ENCODE measurements at regions not wholly inside any gene's neighbourhood (a gene's known extent, or its start where the extent isn't known, plus 50 kb on each side); places are given as distances from the start of the nearest gene placed in this dataset.

GRCh38 chr10:44263771-44264170 is 121.1 kb downstream of the CXCL12 start:
- no peak overlapping the region for H3K4me3 ChIP-seq (ENCODE audit: low read depth in 1 of 2, low read length in 2 of 2)
- no peak overlapping the region for H3K9ac ChIP-seq (ENCODE audit: low read depth, low read length)
- H3K9me3 ChIP-seq (ENCODE audit: insufficient read depth, low read length, severe bottlenecking) = no peaks in the 10 kb centered on the region
- H3K36me3 ChIP-seq (ENCODE audit: insufficient read depth, low read length) = no peaks in the 10 kb centered on the region
- no peaks in the 10 kb centered on the region for H3K79me2 ChIP-seq (ENCODE audit: insufficient read depth, low read length)
- H3K4me1 ChIP-seq (ENCODE audit: insufficient read depth, low read length) = no peaks in the 10 kb centered on the region
- ATAC-seq (ENCODE audit: insufficient read depth, low read depth) = no peak
- H3K27me3 ChIP-seq (ENCODE audit: insufficient read depth, low read length, poor library complexity) = no peaks in the 10 kb centered on the region
- TF ChIP-seq EZH2 (IDR thresholded peaks at IDR 0.05; ENCODE audit: borderline replicate concordance, low read depth, low read length, severe bottlenecking) = no peak
- TF ChIP-seq CTCF (IDR thresholded peaks at IDR 0.05; ENCODE audit: borderline replicate concordance, extremely low read depth, low read length, poor library complexity, severe bottlenecking) = no peak
- H2AFZ ChIP-seq (ENCODE audit: low read depth, low read length) = no peak overlapping the region
- H4K20me1 ChIP-seq (ENCODE audit: insufficient read depth, low read length) = no peaks in the 10 kb centered on the region
- H3K4me2 ChIP-seq (ENCODE audit: insufficient read depth, low read length) = no peak overlapping the region
- DNase-seq = no peak
- no peak overlapping the region for H3K27ac ChIP-seq (ENCODE audit: low read length)

DNA sequence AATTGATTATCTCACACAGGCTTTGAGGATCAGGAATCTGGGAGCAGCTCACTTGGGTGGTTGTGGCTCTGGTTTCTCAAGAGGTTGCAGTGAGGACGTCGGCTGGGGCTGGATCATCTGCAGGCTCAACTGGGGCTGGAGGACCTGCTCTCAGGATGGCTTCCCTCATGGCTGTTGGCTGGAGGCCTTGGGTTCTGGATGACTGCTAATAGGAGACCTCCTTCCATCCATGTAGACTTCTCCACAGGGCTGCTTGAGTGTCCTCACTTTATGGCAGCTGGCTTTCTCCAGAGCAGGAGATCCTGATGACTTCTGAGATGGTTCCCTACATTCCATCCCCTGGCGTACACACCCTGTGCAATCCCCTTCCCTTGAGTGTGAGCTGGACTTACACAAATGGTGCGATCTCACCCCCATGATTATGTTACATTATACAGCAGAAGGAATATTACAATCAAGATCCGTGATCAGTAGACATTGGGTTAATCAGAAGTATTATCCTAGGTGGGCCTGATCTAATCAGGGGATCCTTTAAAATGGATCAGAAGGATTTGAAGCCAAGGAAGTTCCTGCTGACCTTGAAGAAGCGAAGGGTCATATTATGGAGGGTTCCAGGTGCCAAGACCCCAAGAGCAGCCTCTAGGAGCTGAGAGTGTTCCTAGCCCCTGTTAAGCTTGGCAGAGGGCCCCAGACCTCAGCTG is 122.2 kb downstream of the CXCL12 start:
- TF ChIP-seq CTCF (IDR thresholded peaks at IDR 0.05; ENCODE audit: borderline replicate concordance, extremely low read depth, low read length, poor library complexity, severe bottlenecking) (no peak), EZH2 (IDR thresholded peaks at IDR 0.05; ENCODE audit: borderline replicate concordance, low read depth, low read length, severe bottlenecking) (no peak)
- no peaks in the 10 kb centered on the region for H3K4me1 ChIP-seq (ENCODE audit: insufficient read depth, low read length)
- no peak overlapping the region for H3K4me2 ChIP-seq (ENCODE audit: insufficient read depth, low read length)
- no peak overlapping the region for H3K4me3 ChIP-seq (ENCODE audit: low read depth in 1 of 2, low read length in 2 of 2)
- ATAC-seq (ENCODE audit: insufficient read depth, low read depth) = no peak
- H3K27ac ChIP-seq (ENCODE audit: low read length) = no peak overlapping the region
- no peaks in the 10 kb centered on the region for H3K9me3 ChIP-seq (ENCODE audit: insufficient read depth, low read length, severe bottlenecking)
- no peak overlapping the region for H3K9ac ChIP-seq (ENCODE audit: low read depth, low read length)
- no peaks in the 10 kb centered on the region for H3K27me3 ChIP-seq (ENCODE audit: insufficient read depth, low read length, poor library complexity)
- no peaks in the 10 kb centered on the region for H4K20me1 ChIP-seq (ENCODE audit: insufficient read depth, low read length)
- no peaks in the 10 kb centered on the region for H3K79me2 ChIP-seq (ENCODE audit: insufficient read depth, low read length)
- no peak overlapping the region for H2AFZ ChIP-seq (ENCODE audit: low read depth, low read length)
- H3K36me3 ChIP-seq (ENCODE audit: insufficient read depth, low read length) = no peaks in the 10 kb centered on the region
- no peak for DNase-seq

- Histone ChIP-seq H3K27me3 (ENCODE audit: insufficient read depth, low read length, poor library complexity) (no peaks in the 10 kb centered on the region), H3K27ac (ENCODE audit: low read length) (no peak overlapping the region), H3K9me3 (ENCODE audit: insufficient read depth, low read length, severe bottlenecking) (no peaks in the 10 kb centered on the region), H3K79me2 (ENCODE audit: insufficient read depth, low read length) (no peaks in the 10 kb centered on the region), H3K4me2 (ENCODE audit: insufficient read depth, low read length) (no peak overlapping the region), H4K20me1 (ENCODE audit: insufficient read depth, low read length) (no peaks in the 10 kb centered on the region), H3K9ac (ENCODE audit: low read depth, low read length) (no peak overlapping the region), H3K4me1 (ENCODE audit: insufficient read depth, low read length) (no peaks in the 10 kb centered on the region), H2AFZ (ENCODE audit: low read depth, low read length) (no peak overlapping the region), H3K36me3 (ENCODE audit: insufficient read depth, low read length) (no peaks in the 10 kb centered on the region), H3K4me3 (ENCODE audit: low read depth in 1 of 2, low read length in 2 of 2) (no peak overlapping the region)
- TF ChIP-seq CTCF (IDR thresholded peaks at IDR 0.05; ENCODE audit: borderline replicate concordance, extremely low read depth, low read length, poor library complexity, severe bottlenecking) (no peak), EZH2 (IDR thresholded peaks at IDR 0.05; ENCODE audit: borderline replicate concordance, low read depth, low read length, severe bottlenecking) (no peak)
- no peak for ATAC-seq (ENCODE audit: insufficient read depth, low read depth)
- DNase-seq = no peak
Observed at GRCh38 chr10:44261710-44262455, 123.0 kb downstream of the CXCL12 start.
